DND-41 (cell line): ENCODE measurements at regions not wholly inside any gene's neighbourhood (a gene's known extent, or its start where the extent isn't known, plus 50 kb on each side); places are given as distances from the start of the nearest gene placed in this dataset.

Experiments used
- CTCF ChIP-seq: IDR thresholded peaks from 2 replicates; pipeline ENCODE4 v1.5.1; 2012; ENCODE audit warnings: borderline replicate concordance, low read length, moderate library complexity, mild to moderate bottlenecking; ENCODE audit not compliant: poor library complexity, severe bottlenecking; ENCODE audit errors: extremely low read depth
- EZH2 ChIP-seq: IDR thresholded peaks from 3 replicates; pipeline ENCODE4 v1.6.1; 2012; ENCODE audit warnings: borderline replicate concordance, low read depth, mild to moderate bottlenecking, moderate library complexity, low read length, inconsistent platforms; ENCODE audit not compliant: severe bottlenecking

- TF ChIP-seq CTCF (no peak), EZH2 (no peak)
Measured at GRCh38 chr2:146138820-146139219, 1618.9 kb upstream of the ZEB2 start.
